CD4-positive, alpha-beta T cell treated with Interleukin-6 for 4 hours (primary cell): ENCODE measurements at regions not wholly inside any gene's neighbourhood (a gene's known extent, or its start where the extent isn't known, plus 50 kb on each side); places are given as distances from the start of the nearest gene placed in this dataset.
"Not testable (repeated sequence)": the region's sequence is repeated elsewhere in the genome, so short reads cannot be mapped to it uniquely, and the experiment has no call there.

Experiments used
- DNase-seq: peaks from one replicate; pipeline ENCODE4 v3.0.0-alpha.2; 2020; ENCODE audit warnings: mixed read lengths

DNA sequence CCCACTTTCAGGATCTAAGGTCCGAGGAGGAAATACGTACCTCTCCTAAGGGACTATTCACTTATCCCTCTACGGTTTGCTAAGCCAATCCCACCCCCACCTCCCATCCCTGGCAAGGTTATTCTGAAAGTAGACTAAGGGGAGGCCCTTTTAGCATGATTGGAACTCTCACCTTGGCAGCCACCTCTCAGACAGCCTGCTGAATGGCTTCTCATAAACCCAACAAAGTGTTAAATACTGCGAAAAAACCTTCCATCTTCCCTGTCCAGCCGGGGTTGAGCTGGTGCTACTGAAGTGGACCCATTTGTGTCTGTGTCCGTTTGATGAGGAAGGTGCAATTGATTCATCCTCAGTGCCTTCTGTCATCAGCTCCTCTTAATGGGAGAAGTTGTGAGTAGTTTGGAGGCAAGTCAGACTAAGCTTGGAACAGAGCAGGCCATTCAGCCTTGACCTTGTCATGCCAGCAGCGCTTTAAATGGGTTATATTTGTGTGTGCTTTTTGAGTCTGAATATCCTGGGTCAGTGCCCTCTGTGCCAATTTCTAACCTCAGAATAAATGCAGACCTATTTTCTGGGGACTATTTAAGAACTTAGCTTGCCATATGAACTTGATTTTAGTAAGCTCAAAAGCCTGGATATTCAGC is 476.3 kb upstream of the ZNF608 start:
- no peak for DNase-seq

DNA sequence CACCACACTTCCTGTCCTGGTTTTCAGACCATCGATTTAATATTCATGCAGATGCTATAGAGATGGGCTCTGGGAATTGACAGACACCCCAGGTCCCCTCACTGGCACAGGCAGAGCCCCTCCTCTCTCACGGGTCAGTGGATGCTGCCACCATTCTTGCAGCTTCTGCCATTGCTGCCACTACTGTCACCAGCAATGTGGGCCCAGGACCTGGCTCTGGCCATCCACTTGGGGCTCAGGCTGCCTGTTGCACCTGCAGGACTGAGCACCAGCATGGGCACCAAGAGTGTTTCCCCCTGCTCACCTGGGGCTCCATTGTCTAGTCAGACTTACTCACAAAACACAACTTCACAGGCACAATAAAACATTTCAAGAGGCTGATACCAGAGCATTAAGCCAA is 479.0 kb upstream of the ZNF608 start:
- no peak for DNase-seq

DNA sequence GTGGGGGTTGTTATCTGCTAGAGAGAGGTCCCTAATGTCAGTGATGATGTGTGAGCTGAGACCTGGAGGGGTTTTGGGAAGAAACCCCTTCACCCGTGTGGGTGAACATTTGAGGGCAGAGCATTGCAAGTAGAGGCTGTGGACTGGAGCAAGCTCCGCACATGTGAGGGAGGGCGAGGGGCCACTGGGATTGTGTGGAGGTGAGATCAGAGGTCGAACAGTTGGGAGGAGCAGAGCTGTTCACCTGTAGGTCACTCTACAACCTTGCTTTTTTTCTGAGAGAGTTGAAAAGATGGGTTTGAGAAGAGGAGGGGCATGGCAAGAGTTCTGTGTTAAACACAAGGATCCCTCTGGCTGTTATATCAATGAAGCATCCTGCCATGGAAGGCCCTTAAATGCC is 480.4 kb upstream of the ZNF608 start:
- DNase-seq: no peak

DNA sequence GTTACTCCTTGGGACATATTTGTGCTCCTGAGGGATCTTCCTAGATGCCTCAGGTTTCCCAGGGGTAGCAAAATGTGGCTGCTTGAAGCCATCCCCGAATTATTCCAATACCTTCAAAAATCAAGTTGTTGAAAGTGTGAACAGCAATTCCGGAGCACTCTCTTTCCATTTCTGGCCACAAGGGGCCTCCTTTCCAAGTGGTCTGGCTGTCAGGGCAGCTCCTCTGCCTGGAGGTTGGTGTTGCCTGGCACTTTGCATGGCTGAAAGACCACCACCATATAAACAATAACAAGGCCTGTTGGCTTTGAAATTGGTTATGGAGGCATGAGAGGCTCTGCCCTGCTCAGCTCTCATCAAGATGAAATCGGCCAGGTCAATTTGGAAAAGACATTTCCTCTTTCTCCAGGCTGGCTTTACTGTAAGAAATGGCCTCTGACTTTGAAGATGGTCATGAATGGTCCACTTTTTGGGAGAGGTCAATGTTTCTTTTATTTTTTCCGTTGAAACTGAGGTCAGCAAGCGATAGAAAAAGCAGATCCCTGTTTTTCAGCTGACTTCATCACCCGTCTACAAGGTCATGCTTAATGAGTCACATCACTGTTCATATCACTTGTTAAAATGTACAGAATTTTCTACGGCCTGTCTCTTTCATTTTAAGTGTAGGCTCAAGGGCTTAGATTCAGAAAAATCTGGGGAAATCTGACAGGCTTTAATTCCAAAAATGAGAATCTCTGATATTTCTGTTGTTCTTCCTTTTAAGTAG is 481.1 kb upstream of the ZNF608 start:
- DNase-seq: no peak

DNA sequence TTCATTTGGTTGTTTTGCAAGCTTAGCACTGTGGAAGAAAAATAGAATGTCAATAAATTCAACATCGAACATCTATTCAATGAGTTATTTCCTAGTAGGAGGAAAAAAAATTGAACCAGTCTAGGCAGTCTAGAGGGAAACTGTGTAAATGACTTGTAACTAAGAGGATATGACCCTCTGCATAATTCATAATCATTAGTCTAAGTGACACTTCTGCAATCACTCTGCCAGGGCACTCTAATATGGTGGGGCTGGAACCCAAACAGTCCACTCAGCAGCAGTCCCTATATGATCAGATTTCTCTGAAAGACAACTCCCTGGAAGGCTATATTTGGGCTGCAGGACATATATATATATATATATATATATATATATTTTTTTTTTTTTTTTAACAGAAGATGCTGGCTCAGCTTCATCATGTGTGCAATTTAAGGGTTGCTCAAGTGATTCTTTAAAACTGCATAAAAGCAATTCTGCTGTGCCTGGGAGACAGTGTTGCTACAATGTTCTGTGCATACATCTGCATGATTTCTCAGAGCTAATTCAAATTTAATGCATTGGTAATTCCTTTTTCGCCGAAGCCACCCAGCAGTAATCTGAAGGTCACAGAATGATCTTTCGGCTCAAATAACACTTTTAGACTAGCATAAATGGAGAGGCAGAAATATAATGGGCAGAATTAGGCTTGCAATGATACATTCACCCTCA is 482.1 kb upstream of the ZNF608 start:
- DNase-seq: no peak

DNA sequence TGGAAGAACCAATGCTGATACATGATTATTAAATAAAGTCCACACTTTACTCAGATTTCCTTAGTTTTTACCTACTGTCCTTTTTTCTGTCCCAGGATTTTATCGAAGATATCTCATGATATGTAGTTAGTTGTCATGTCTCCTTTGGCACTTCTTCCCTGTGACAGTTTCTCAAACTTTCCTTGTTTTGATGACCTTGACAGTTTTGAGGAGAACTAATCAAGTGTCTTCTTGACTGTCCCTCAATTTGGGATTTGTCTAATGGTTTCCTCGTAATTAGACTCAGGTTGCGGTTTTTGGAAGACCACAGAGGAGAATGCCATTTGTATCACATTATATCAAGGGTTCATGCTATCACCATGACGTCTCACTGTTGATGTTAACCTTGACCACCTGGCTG is 483.1 kb upstream of the ZNF608 start:
- no peak for DNase-seq

DNA sequence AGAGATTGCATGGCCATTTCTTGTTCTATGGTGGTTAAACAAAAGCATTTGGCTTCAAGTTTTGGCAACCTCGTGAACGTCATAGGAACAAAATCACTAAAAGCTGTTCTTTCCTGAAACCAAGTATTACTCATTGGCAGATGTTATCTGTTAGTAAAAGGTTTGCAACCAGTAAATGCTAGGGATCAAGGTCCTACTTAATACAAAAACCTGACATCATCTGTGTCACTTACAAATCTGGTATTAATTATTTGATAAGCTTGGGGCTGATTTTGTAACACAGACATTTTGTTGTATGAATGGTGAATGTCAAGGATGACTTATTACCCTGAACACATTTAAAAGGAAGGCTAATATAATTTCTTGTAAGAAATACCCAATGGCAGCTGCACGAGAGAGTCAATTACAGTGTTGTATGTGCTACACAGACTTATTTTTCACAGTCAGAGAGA is 486.4 kb upstream of the ZNF608 start:
- DNase-seq: no peak

DNA sequence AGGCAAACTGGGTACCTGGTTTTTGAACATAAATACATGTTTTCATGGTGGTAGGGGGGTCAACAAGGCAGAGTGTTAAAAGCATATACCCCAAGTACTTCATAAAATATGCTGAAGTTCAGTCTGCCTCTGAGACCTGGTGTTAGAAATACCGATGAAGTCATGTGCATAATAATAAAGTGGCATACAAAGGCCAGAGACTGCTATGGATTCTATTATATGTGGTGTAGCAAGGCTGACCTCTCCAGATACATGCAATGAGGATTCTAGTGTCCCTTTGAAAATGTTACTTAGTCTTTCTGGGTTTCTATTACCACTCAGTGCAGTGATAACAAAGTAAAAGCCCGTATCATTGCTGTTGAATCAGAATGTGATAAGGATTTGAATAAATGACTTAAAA is 487.5 kb upstream of the ZNF608 start:
- no peak for DNase-seq

DNA sequence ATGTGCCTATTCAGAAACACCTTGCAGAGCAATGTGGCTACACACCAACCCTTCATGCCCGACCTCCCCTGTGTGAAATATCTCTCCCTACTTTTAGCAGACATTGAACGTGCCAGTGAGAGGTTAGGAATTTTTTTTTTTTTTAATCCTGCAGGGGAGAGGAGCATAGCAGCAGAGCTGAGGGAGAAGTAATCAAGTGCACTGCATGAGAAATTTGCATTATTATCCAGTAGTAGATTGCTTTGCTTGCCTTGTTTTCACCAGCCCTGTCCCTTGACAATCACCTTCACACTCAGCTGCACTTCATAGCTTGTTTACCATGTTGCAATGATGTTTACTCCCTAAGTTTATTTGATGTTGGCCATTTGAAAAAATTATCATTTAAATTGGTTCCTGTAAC is 489.6 kb upstream of the ZNF608 start:
- DNase-seq: no peak

DNA sequence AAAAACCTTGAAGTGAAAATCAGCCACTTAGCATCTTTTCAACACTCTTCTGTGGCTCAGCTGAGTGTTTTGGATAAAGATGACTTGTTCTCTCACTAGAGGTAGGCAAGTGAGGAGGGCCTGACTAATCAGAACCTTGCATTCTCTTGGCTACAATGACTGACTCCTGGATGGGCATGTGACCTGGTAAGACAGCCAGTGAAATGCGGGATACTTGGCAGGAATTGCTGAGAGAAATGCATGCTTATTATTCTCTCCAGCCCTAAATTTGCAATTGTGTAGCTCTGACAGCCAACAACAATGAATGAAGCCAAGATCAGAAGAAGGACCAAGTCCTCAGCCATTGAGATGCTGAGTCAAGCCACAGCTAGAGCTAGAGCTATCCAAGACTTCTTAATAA is 490.5 kb upstream of the ZNF608 start:
- DNase-seq: no peak

DNA sequence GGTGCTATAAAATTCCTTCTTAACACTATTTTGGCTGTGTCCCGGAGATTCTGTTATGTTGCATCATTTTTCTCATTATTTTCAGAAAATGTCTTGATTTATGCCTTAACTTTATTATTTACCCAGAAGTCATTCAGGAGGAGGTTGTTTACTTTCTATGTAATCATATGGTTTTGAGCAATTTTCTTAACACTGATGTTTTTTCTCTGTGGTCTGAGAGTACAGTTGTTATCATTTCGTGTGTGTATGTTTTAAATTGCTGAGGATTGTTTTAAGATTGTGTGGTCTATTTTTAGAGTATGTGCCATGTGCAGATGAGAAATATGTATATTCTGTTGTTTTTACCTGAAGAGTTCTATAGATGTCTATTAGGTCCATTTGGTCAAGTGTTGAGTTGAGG is 498.1 kb upstream of the ZNF608 start:
- DNase-seq: no peak

DNA sequence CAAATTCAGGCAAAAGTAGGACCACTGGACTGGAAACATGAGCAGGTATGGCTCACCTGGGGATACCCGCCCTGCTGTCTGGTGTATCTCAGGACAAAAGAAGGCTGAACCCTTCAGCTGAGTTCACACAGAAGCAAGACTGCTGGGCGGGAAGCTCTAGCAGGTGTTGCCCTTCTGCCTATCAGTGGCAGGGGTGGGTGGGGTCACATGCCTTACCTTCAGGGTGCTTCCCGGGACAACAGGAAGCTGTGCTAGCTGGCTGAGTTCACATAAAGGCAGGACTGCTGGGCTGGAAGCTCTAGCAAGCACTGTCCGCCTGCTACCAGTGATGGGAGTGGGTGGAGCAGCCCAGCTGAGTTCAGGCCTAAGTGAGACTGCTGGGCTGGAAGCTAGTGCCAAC is 498.8 kb upstream of the ZNF608 start:
- no peak for DNase-seq

DNA sequence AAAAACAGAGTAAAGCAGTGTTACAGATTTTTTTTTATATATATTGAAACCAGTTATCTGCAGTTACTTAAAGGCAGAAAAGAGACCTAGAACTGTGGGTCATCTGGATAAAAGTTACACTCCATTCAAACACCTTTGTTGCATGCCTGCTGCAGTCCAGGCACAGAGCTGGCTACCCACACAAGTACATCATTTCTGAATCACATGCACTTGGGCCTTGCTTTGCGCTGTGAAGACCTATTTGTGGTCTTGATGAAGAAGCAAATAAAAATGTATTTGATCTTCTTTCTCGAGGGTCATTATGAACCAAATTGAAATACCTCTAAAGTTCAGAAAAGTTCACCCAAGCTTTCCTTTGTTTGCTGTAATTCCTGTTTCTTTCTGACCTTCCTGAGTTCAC is 503.0 kb upstream of the ZNF608 start:
- DNase-seq: no peak

DNA sequence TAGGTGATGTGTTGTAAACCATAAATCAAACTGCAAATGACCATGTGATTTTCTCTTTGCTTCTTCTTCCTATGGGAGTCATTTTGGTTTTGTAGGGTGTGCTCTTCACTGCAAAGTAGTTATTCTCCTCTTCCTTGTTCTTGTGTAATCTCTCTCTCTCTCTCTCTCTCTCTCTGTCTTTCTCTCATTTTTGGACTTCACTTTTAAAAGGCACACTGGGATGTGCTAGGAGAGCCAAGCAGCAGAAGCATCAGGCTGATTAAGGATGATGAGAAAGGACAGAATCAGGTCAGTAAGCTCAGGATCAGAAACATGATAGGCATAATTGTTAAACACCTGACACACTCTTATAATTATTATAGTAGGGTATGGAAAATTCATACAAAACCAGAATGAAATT is 505.3 kb upstream of the ZNF608 start:
- no peak for DNase-seq

DNA sequence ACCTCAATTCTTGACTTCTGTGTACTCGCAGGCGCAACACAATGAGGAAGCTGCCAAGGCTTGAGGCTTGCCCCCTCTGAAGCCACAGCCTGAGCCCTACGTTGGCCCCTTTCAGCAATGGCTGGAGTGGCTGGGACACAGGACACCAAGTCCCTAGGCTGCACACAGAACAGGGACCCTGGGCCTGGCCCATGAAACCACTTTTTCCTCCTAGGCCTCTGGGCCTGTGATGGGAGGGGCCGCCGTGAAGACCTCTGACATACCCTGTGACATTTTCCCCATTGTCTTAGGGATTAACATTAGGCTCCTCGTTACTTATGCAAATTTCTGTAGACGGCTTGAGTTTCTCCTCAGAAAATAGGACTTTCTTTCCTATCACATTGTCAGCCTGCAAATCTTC is 507.2 kb upstream of the ZNF608 start:
- not testable (repeated sequence) for DNase-seq

DNA sequence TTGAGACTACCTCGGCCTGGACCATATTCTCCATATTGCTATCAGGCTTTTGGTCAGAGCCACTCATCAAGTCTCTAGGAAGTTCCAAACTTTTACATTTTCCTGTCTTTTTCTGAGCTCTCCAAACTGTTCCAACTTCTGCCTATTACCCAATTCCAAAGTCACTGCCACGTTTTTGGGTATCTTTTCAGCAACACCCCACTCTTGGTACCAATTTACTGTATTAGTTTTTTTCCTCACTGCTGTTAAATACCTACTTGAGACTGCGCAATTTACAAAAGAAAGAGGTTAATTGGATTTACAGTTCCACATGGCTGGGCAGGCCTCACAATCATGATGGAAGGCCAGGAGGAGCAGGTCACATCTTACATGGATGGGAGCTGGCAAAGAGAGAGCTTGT is 507.8 kb upstream of the ZNF608 start:
- no peak for DNase-seq

DNA sequence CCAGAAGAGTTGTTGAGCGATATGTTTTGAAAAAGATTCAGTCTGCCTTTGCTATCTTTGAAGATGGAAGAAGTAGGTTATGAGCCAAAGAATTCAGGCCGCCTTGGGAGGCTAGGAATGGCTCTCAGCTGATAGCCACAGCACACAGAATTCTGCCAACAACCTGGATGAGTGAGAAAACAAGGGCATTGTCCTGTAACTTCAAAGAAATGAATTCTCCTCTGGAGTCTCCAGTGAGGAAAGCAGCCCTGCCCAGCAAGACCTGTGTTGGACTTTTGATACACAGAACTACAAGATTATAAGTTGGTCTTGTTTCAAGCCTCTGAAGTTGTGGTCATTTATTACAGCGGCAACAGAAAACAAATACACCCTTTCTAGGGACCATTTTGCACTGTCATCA is 509.9 kb upstream of the ZNF608 start:
- no peak for DNase-seq

DNA sequence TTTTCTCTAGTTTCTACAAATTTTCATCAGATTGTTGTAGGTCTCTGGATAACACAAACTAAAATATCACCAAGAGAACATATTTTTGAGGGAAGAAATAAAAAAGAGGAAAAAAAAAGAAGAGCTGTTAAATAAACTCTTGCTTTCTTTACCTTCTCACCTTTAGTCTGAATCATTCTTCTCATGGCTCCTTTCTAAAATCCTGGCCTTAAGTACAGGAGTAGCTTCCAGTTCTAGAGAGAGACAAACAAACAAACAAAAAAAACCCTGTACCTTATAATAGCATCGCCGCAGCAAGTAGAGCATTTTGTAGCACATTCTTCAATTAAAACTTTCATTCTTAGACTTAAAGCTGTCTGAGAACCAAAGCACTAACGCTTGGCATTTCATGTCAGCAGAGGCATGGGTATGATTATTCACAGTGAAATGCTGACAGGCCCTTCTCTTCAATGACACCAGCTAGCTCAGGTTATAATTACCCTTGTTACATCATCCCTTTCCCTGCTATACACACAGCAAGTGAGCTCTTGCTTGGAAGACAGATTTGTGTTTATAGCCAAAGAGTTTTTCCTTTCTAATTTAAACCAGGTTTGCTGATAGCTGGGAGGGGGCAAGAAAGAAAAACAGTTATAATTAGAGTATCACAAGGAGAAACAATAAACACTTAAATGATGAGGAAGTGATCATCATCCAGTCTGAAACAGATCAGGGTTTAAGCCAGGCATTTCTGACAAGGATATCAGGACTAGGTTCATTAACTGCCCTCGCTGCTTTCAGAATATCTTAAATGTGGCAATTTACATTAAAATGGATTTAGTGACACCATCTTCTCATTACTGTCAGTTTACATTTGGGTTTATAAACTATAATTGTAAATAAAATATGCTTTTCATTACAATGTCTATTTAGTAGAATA is 510.9 kb upstream of the ZNF608 start:
- no peak for DNase-seq

DNA sequence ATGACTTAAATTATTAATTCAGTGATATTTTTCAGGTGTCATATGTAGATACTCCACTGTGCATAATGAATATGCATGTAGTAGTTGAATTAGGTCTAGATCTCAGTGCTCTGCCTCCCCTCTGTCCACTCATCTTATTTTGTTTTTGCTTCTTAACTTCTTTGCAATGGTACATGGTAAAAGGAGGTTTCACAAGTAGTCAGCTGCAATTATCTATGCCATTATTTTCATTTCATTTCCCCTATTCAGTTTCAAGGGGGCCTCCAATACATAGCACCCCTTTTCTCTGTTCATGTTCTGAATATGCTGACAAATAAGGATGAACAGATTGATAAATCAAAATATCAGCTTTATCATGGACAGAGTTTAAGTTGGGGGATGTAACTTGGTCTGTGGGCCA is 511.6 kb upstream of the ZNF608 start:
- no peak for DNase-seq

DNA sequence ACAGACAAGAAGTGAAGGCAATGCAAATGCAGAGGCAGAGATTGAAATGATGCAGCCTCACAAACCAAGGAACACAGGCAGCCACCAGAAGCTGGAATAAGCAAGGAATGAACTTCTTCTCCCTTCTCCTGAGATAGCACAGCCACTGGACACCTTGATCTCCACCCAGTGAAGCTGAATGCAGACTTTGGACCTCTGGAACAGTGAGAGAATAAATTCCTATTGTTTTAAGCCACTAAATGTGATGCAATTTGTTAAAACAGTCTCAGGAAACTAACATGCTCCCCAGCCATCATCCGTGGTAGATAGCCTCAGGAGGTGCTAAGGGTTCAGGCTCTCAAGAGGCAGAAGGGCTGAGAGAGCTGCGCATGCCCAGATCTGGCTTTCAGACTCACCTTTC is 512.2 kb upstream of the ZNF608 start:
- no peak for DNase-seq

DNA sequence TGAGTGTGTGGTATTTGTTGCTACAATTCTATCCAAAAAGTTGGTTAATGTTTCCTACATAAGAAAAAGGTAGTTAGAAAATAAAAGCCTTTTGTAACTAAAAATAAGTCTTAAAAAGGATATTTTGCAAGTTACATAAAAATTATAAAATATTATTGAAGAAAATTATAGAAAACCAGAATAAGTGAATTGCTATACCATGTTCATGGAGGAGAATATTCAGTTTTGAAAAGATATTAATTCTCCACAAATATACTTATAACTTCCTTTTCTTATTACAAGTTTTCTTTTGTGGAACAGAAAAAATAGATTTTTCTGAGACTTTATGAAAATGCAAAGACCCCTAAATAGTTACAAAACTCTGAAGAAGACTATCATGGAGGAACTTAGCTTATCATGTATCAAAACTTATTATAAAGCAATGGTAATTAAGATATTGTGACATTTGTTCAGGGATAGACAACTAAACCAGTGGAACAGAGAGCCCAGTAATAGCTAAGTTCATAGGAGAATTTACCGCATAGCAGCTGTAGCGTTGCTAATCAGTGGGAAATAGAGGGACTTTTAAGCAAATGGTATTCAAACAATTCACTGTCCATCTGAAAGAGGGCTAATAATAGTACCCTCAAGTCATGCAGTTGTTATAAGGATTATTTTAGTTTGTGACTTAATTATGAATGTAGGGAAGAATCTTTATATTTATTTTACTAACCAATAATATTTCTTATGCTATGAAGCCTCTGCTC is 515.2 kb upstream of the ZNF608 start:
- no peak for DNase-seq

DNA sequence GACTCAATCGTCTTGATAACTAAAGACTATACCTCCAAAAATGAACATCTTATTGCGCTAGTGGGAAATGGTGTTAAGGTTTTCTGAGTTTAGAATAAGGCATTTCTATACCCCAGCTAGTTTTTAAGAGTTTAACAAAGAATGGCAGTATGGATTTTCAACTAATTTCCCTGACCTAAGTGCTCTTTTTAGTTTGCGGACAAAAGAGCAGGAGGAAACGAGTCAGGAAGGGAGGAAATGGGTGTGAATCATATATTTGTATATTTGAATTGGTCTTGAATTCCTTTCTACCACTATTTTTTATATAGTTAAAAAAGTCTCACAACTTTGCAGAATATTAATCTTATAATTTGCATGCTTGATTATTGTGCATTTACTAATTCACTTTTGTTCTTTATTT is 516.3 kb upstream of the ZNF608 start:
- DNase-seq: no peak
